Right hindlimb (tissue), 1 donor: ENCODE measurements at regions not wholly inside any gene's neighbourhood (a gene's known extent, or its start where the extent isn't known, plus 50 kb on each side); places are given as distances from the start of the nearest gene placed in this dataset.
"Not testable (repeated sequence)": the region's sequence is repeated elsewhere in the genome, so short reads cannot be mapped to it uniquely, and the experiment has no call there.

Experiments
- DNase-seq: peaks from one replicate; pipeline ENCODE4 v3.0.0-alpha.2; 2018

- DNase-seq: no peak
Measured at GRCh38 chr4:77308843-77309242, 151.8 kb downstream of the CCNG2 start.

- no peak for DNase-seq
Measured at GRCh38 chr4:77309496-77309895, 152.5 kb downstream of the CCNG2 start.

GRCh38 chr4:77310931-77311330 is 153.9 kb downstream of the CCNG2 start:
- DNase-seq: no peak

GRCh38 chr4:77314697-77315096 is 157.7 kb downstream of the CCNG2 start:
- DNase-seq: no peak

- DNase-seq: no peak
Measured at GRCh38 chr4:77327151-77327550, 170.1 kb downstream of the CCNG2 start.

- no peak for DNase-seq
Measured at GRCh38 chr4:77332696-77333270, 175.8 kb downstream of the CCNG2 start.

GRCh38 chr4:77336411-77337142 is 179.6 kb downstream of the CCNG2 start:
- DNase-seq: no peak

GRCh38 chr4:77342170-77342810 is 185.3 kb downstream of the CCNG2 start:
- no peak for DNase-seq

GRCh38 chr4:77344001-77344400 is 187.0 kb downstream of the CCNG2 start:
- no peak for DNase-seq

- no peak for DNase-seq
Measured at GRCh38 chr4:77344784-77345183, 187.8 kb downstream of the CCNG2 start.

GRCh38 chr4:77347351-77347966 is 190.5 kb downstream of the CCNG2 start:
- no peak for DNase-seq

- DNase-seq: no peak
Measured at GRCh38 chr4:77348815-77349214, 191.8 kb downstream of the CCNG2 start.

- DNase-seq: no peak
Measured at GRCh38 chr4:77349364-77349763, 192.4 kb downstream of the CCNG2 start.

GRCh38 chr4:77349796-77350195 is 192.8 kb downstream of the CCNG2 start:
- no peak for DNase-seq

- no peak for DNase-seq
Measured at GRCh38 chr4:77352192-77352591, 195.2 kb downstream of the CCNG2 start.

GRCh38 chr4:77353724-77354315 is 196.8 kb downstream of the CCNG2 start:
- not testable (repeated sequence) for DNase-seq

GRCh38 chr4:77354550-77354949 is 197.5 kb downstream of the CCNG2 start:
- no peak for DNase-seq

- no peak for DNase-seq
Measured at GRCh38 chr4:77355731-77356130, 198.7 kb downstream of the CCNG2 start.

GRCh38 chr4:77358315-77358928 is 201.4 kb downstream of the CCNG2 start:
- DNase-seq: peak; percentile 23

- DNase-seq: no peak
Measured at GRCh38 chr4:77360451-77360850, 203.4 kb downstream of the CCNG2 start.

- DNase-seq: not testable (repeated sequence)
Measured at GRCh38 chr4:77366876-77367275, 209.9 kb downstream of the CCNG2 start.

GRCh38 chr4:77367638-77368037 is 210.6 kb downstream of the CCNG2 start:
- no peak for DNase-seq

GRCh38 chr4:77372375-77372774 is 215.4 kb downstream of the CCNG2 start:
- DNase-seq: no peak
